ENCODE measurements at regions not wholly inside any gene's neighbourhood (a gene's known extent, or its start where the extent isn't known, plus 50 kb on each side); places are given as distances from the start of the nearest gene placed in this dataset.

DNA sequence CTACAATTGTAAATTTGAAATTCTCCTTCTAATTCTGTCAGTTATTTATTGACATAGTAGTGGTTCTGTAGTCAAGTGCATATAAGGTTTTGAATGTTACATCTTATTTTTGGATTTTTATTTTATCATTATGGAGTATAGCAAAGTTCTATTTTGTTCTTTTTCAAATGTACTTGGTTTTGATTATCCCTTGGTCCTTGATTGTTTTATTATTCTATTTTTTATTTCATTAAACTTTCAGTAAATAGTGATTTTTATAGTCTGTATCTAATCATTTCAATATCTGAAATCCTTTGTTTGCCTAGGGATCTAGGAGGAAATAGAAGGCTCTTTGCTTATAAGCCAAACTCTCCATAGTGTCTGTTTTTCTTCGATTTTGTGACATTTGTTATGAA is 87.8 kb downstream of the HFE start:
- TF ChIP-seq CTCF (IDR thresholded peaks at IDR 0.05; ENCODE audit: low read depth, low read length) (no peak), EZH2phosphoT487 (IDR thresholded peaks at IDR 0.05; ENCODE audit: low read depth) (no peak)
